ENCODE measurements at regions not wholly inside any gene's neighbourhood (a gene's known extent, or its start where the extent isn't known, plus 50 kb on each side); places are given as distances from the start of the nearest gene placed in this dataset.

DNA sequence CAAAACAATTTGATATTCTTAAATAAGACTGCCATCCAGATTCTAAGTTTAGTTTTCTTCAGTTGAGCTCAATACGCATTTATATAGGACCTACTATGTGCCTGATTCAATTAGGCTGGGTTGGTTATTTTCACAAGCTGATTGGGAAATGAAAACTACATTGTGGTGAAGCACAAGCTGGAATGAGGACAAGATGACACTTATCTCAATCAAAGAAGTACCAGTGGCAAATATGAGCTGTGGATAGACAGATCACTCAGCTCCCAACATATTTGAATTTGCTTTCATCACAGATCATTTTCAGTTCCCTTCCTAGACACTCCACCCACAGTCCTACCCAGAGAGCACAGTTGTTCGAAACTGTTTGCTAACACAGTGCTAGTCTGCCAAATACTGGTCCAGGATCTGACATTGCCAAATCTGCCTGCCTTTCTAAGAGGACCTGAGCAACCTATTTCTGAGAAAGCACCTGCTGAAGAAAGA is 74.7 kb downstream of the LLPH start:
- H3K27ac Mint-ChIP-seq (ENCODE audit: unreplicated experiment) = no peak overlapping the region
- no peaks in the 10 kb centered on the region for H3K36me3 Mint-ChIP-seq (ENCODE audit: low read depth, unreplicated experiment)
- H3K4me3 Mint-ChIP-seq (ENCODE audit: unreplicated experiment) = no peak overlapping the region
- H3K4me1 Mint-ChIP-seq (ENCODE audit: unreplicated experiment) = no peaks in the 10 kb centered on the region
- no peak for DNase-seq (ENCODE audit: low spot score)
- TF ChIP-seq, protein P1, sequence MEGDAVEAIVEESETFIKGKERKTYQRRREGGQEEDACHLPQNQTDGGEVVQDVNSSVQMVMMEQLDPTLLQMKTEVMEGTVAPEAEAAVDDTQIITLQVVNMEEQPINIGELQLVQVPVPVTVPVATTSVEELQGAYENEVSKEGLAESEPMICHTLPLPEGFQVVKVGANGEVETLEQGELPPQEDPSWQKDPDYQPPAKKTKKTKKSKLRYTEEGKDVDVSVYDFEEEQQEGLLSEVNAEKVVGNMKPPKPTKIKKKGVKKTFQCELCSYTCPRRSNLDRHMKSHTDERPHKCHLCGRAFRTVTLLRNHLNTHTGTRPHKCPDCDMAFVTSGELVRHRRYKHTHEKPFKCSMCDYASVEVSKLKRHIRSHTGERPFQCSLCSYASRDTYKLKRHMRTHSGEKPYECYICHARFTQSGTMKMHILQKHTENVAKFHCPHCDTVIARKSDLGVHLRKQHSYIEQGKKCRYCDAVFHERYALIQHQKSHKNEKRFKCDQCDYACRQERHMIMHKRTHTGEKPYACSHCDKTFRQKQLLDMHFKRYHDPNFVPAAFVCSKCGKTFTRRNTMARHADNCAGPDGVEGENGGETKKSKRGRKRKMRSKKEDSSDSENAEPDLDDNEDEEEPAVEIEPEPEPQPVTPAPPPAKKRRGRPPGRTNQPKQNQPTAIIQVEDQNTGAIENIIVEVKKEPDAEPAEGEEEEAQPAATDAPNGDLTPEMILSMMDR (IDR thresholded peaks at IDR 0.05; ENCODE audit: unreplicated experiment) = no peak
- no peaks in the 10 kb centered on the region for H3K27me3 Mint-ChIP-seq (ENCODE audit: unreplicated experiment)
- no peaks in the 10 kb centered on the region for H3K9me3 Mint-ChIP-seq (ENCODE audit: unreplicated experiment)

GRCh38 chr12:66052988-66053615 is 77.4 kb downstream of the LLPH start:
- H3K27me3 Mint-ChIP-seq (ENCODE audit: unreplicated experiment) = no peaks in the 10 kb centered on the region
- no peak for DNase-seq (ENCODE audit: low spot score)
- no peaks in the 10 kb centered on the region for H3K36me3 Mint-ChIP-seq (ENCODE audit: low read depth, unreplicated experiment)
- no peaks in the 10 kb centered on the region for H3K9me3 Mint-ChIP-seq (ENCODE audit: unreplicated experiment)
- H3K4me1 Mint-ChIP-seq (ENCODE audit: unreplicated experiment) = no peaks in the 10 kb centered on the region
- no peak overlapping the region for H3K4me3 Mint-ChIP-seq (ENCODE audit: unreplicated experiment)
- TF ChIP-seq, protein P1 (IDR thresholded peaks at IDR 0.05; ENCODE audit: unreplicated experiment) = no peak
- no peak overlapping the region for H3K27ac Mint-ChIP-seq (ENCODE audit: unreplicated experiment)

GRCh38 chr12:66051361-66051760 is 79.2 kb downstream of the LLPH start:
- Mint-ChIP-seq H3K9me3 (ENCODE audit: unreplicated experiment) (no peaks in the 10 kb centered on the region), H3K27ac (ENCODE audit: unreplicated experiment) (no peak overlapping the region), H3K4me3 (ENCODE audit: unreplicated experiment) (no peak overlapping the region), H3K27me3 (ENCODE audit: unreplicated experiment) (no peaks in the 10 kb centered on the region), H3K4me1 (ENCODE audit: unreplicated experiment) (no peaks in the 10 kb centered on the region), H3K36me3 (ENCODE audit: low read depth, unreplicated experiment) (no peaks in the 10 kb centered on the region)
- TF ChIP-seq, protein P1 (IDR thresholded peaks at IDR 0.05; ENCODE audit: unreplicated experiment) = no peak
- no peak for DNase-seq (ENCODE audit: low spot score)

- Mint-ChIP-seq H3K4me1 (ENCODE audit: unreplicated experiment) (no peaks in the 10 kb centered on the region), H3K36me3 (ENCODE audit: low read depth, unreplicated experiment) (no peaks in the 10 kb centered on the region), H3K4me3 (ENCODE audit: unreplicated experiment) (no peak overlapping the region), H3K27ac (ENCODE audit: unreplicated experiment) (no peak overlapping the region), H3K27me3 (ENCODE audit: unreplicated experiment) (no peaks in the 10 kb centered on the region), H3K9me3 (ENCODE audit: unreplicated experiment) (no peaks in the 10 kb centered on the region)
- DNase-seq (ENCODE audit: low spot score) = no peak
- TF ChIP-seq, protein P1 (IDR thresholded peaks at IDR 0.05; ENCODE audit: unreplicated experiment) = no peak
Measured at GRCh38 chr12:66050610-66051009, 79.9 kb downstream of the LLPH start.

DNA sequence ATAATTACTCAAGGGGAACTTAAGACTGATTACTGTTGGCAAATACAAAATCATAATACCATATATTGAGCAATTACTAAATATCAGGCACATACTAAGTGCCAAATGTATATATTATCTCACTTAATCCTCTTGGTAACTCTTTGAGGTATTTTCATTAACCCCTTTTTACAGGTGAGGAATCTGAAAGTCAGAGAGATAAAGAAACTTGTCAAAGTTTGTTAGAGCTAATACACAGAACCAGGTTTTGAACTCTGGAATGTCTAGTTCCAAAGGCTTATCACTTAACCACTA is 80.3 kb downstream of the LLPH start:
- Mint-ChIP-seq H3K4me3 (ENCODE audit: unreplicated experiment) (no peak overlapping the region), H3K27ac (ENCODE audit: unreplicated experiment) (no peak overlapping the region), H3K9me3 (ENCODE audit: unreplicated experiment) (no peaks in the 10 kb centered on the region), H3K36me3 (ENCODE audit: low read depth, unreplicated experiment) (no peaks in the 10 kb centered on the region), H3K4me1 (ENCODE audit: unreplicated experiment) (no peaks in the 10 kb centered on the region), H3K27me3 (ENCODE audit: unreplicated experiment) (no peaks in the 10 kb centered on the region)
- TF ChIP-seq, protein P1 (IDR thresholded peaks at IDR 0.05; ENCODE audit: unreplicated experiment) = no peak
- DNase-seq (ENCODE audit: low spot score) = no peak
